Heart right ventricle (tissue), 16 donors: ENCODE measurements at regions not wholly inside any gene's neighbourhood (a gene's known extent, or its start where the extent isn't known, plus 50 kb on each side); places are given as distances from the start of the nearest gene placed in this dataset.
"Not testable (repeated sequence)": the region's sequence is repeated elsewhere in the genome, so short reads cannot be mapped to it uniquely, and the experiment has no call there.

Experiments
- ATAC-seq, 8 donors: fragments of 200-7000 bp; cut with Tn5 transposase; one replicate each; pipeline ENCODE4 v1.9.1; 2020; ENCODE audit warnings: mild to moderate bottlenecking in 8 of 8, moderate library complexity in 8 of 8, moderate number of reproducible peaks in 1 of 8
- DNase-seq, 2 donors: peaks; one replicate each; pipeline ENCODE4 v3.0.0-alpha.2; 2020
- H3K27ac ChIP-seq, 10 donors: fragments of 200-600 bp; sonication (generic) in 2 of 10; one replicate each; pipeline versions ENCODE4 v1.5.0 to v1.8.0; 2020 to 2022; ENCODE audit warnings: mild to moderate bottlenecking in 3 of 10
- H3K27me3 ChIP-seq, 7 donors: fragments of 200-600 bp; one replicate each; pipeline ENCODE4 v1.8.0; 2021 to 2022; ENCODE audit warnings: mild to moderate bottlenecking in 2 of 7
- H3K36me3 ChIP-seq, 9 donors: fragments of 200-600 bp; sonication (generic) in 1 of 9; one replicate each; pipeline versions ENCODE4 v1.5.0 to v1.8.0; 2020 to 2022; ENCODE audit warnings: mild to moderate bottlenecking in 2 of 9
- H3K4me1 ChIP-seq, 9 donors: fragments of 200-600 bp; sonication (generic) in 1 of 9; one replicate each; pipeline versions ENCODE4 v1.5.0 to v1.8.0; 2020 to 2022; ENCODE audit warnings: mild to moderate bottlenecking in 4 of 9
- H3K4me3 ChIP-seq, 10 donors: fragments of 200-600 bp; sonication (generic) in 2 of 10; one replicate each; pipeline versions ENCODE4 v1.5.0 to v1.8.0; 2020 to 2022; ENCODE audit warnings: mild to moderate bottlenecking in 7 of 10, moderate library complexity in 2 of 10
- H3K9me3 ChIP-seq, 11 donors: fragments of 200-600 bp in 10 of 11; sonication (generic) in 2 of 11; one replicate each; pipeline versions ENCODE4 v1.5.0 to v1.8.0; 2013 to 2022; ENCODE audit warnings: mild to moderate bottlenecking in 2 of 11, control low read depth in 1 of 11, moderate library complexity in 1 of 11
- WGBS, 2 donors: extraction: QIAGEN DNeasy Blood & Tissue Kit; methylation state at CpG; one replicate each; pipeline ENCODE4 v1.1.7; 2013; ENCODE audit warnings: inconsistent platforms in 1 of 2; 5-methylcytosine and 5-hydroxymethylcytosine counted together
- intact Hi-C, 10 donors: fragments of 100-400 bp; cut with DNase I; formaldehyde crosslinking; loops; one replicate each; pipeline versions ENCODE4 v1.11.1 to v1.14.2; 2022
- TF ChIP-seq, protein P1 (sequence below), 9 donors: fragments of 200-600 bp; sonication (generic) in 2 of 9; IDR thresholded peaks; one replicate each; pipeline versions ENCODE4 v1.5.0 to v1.8.0; 2021 to 2022; ENCODE audit warnings: antibody characterized with exemption in 9 of 9, mild to moderate bottlenecking in 5 of 9, moderate library complexity in 1 of 9
- donor health status: Arrhythmogenic right ventricular cardiomyopathy.
- donor health status: ischemic (EF 13 %, LVEDD 7.1; RV severe dilation, severe dysfunction).
- donor health status: healthy with polysubstance abuse.
- donor health status: DM: no; HTN: yes; CAD: no.
- donor health status: DM: no; HTN: no; CAD: no.
- donor health status: ischemic (EF 25% LVEDD 6.9; RV normal size, moderate dysfunction).
- donor health status: ischemic (EF 25% LVEDD 5.7; RV mildly dilated, moderate dysfunction).
- donor health status: healthy.
- donor health status: DM: yes; HTN: yes; CAD: no.
- donor health status: Ischemic cardiomyopathy.
- donor health status: ischemic (EF 35%, LVEDD 5.7; RV mildly dilated, moderate dysfunction).
- donor health status: nonischemic (EF 11% LVEDD 7.7; RV severe dilation, severe dysfunction).
- donor health status: DM: yes; HTN: yes; CAD: no.
- donor health status: PGD.
- donor health status: ischemic (EF 29% LVEDD 5.4; RV normal size, mild dysfunction).
- donor health status: nonischemic (EF 23%, LVEDD 6.1; RV moderate dilation, normal function).

GRCh38 chr5:116718317-116718716 is 143.7 kb upstream of the SEMA6A start:
- no peak overlapping the region for H3K27ac ChIP-seq
- no peaks in the 10 kb centered on the region for H3K4me1 ChIP-seq
- intact Hi-C loops: no loop called here
- H3K9me3 ChIP-seq: peaks cover 0 to 4% (median 0%) of the 10 kb centered on the region in 11 donors
- no peaks in the 10 kb centered on the region for H3K27me3 ChIP-seq
- H3K4me3 ChIP-seq: no peak overlapping the region
- ATAC-seq: no peak
- no peak for DNase-seq
- TF ChIP-seq, protein P1, sequence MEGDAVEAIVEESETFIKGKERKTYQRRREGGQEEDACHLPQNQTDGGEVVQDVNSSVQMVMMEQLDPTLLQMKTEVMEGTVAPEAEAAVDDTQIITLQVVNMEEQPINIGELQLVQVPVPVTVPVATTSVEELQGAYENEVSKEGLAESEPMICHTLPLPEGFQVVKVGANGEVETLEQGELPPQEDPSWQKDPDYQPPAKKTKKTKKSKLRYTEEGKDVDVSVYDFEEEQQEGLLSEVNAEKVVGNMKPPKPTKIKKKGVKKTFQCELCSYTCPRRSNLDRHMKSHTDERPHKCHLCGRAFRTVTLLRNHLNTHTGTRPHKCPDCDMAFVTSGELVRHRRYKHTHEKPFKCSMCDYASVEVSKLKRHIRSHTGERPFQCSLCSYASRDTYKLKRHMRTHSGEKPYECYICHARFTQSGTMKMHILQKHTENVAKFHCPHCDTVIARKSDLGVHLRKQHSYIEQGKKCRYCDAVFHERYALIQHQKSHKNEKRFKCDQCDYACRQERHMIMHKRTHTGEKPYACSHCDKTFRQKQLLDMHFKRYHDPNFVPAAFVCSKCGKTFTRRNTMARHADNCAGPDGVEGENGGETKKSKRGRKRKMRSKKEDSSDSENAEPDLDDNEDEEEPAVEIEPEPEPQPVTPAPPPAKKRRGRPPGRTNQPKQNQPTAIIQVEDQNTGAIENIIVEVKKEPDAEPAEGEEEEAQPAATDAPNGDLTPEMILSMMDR (IDR thresholded peaks at IDR 0.05): no peak
- no peaks in the 10 kb centered on the region for H3K36me3 ChIP-seq

DNA sequence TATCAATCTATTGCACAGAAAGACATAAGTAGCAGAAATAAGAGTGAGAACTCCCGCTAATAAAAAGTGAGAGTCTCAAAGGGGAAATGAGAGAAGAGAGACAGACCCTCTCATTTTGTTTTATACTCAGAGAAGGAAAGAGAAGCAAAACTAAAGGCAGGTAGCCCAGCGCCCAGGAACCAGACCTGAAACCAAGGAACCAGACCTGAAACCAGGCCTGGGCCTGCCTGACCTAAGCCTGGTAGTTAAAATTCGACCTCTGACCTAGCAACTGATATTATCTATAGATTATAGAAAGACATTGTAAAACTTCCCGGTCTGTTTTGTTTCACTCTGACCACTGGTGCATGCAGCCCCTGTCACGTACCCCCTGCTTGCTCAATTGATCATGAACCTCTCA is 134.5 kb upstream of the SEMA6A start:
- TF ChIP-seq, protein P1 (IDR thresholded peaks at IDR 0.05): no peak
- H3K4me1 ChIP-seq: no peaks in the 10 kb centered on the region
- DNase-seq (no peak), ATAC-seq (no peak)
- no peak overlapping the region for H3K4me3 ChIP-seq
- intact Hi-C loops: no loop called here
- no peaks in the 10 kb centered on the region for H3K36me3 ChIP-seq
- WGBS, 2 donors: 88 to 90% methylated on average over 5 of the region's 5 CpGs
- no peaks in the 10 kb centered on the region for H3K9me3 ChIP-seq
- H3K27ac ChIP-seq: no peak overlapping the region
- no peaks in the 10 kb centered on the region for H3K27me3 ChIP-seq

- H3K27me3 ChIP-seq, intact Hi-C loops, ATAC-seq, DNase-seq, H3K36me3 ChIP-seq, H3K4me1 ChIP-seq, H3K27ac ChIP-seq, H3K9me3 ChIP-seq, H3K4me3 ChIP-seq: not testable (repeated sequence)
- 94 to 97% methylated on average over 3 of the region's 3 CpGs for WGBS, 2 donors
Measured at GRCh38 chr5:116705121-116705519, 130.5 kb upstream of the SEMA6A start.

- ATAC-seq (no peak), DNase-seq (no peak)
- H3K4me3 ChIP-seq: no peak overlapping the region
- intact Hi-C loops: no loop called here
- H3K4me1 ChIP-seq: no peaks in the 10 kb centered on the region
- H3K27ac ChIP-seq: no peak overlapping the region
- H3K9me3 ChIP-seq: no peaks in the 10 kb centered on the region
- H3K27me3 ChIP-seq: no peaks in the 10 kb centered on the region
- TF ChIP-seq, protein P1 (IDR thresholded peaks at IDR 0.05): no peak
- WGBS, 2 donors: 95 to 96% methylated on average over 5 of the region's 5 CpGs
- H3K36me3 ChIP-seq: no peaks in the 10 kb centered on the region
Measured at GRCh38 chr5:116703941-116704340, 129.3 kb upstream of the SEMA6A start.

DNA sequence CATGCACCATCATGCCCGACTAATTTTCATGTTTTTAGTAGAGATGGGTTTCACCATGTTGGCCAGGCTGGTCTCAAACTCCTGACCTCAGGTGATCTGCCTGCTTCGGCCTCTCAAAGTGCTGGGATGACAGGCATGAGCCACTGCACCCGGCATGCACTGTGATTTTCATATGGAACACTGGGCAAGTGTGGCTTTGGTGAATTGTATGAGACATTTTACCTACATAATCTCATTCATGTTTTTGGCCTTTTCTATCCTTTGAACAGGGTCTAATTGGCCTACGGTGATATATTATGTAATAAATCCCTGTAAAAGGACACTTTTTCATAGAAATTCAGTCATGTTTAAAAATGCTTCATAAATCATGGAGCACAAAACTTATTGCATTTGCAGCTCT is 128.7 kb upstream of the SEMA6A start:
- Histone ChIP-seq H3K4me3 (no peak overlapping the region), H3K27ac (no peak overlapping the region), H3K9me3 (no peaks in the 10 kb centered on the region), H3K27me3 (no peaks in the 10 kb centered on the region), H3K4me1 (no peaks in the 10 kb centered on the region), H3K36me3 (no peaks in the 10 kb centered on the region)
- ATAC-seq: no peak
- DNase-seq: no peak
- intact Hi-C loops: no loop called here
- 93 to 94% methylated on average over 4 of the region's 4 CpGs for WGBS, 2 donors
- TF ChIP-seq, protein P1 (IDR thresholded peaks at IDR 0.05): no peak
